Trophoblast cell (in vitro differentiated cells and primary cell): ENCODE measurements at regions not wholly inside any gene's neighbourhood (a gene's known extent, or its start where the extent isn't known, plus 50 kb on each side); places are given as distances from the start of the nearest gene placed in this dataset.

Experiments
- DNase-seq, 2 donors: peaks; one replicate each; pipeline ENCODE4 v3.0.0-alpha.2; 2016
- H2AFZ ChIP-seq: 2 replicates; pipeline ENCODE4 v1.6.1; 2013; ENCODE audit warnings: low read length, moderate library complexity, mild to moderate bottlenecking; ENCODE audit not compliant: insufficient read depth, poor library complexity
- H2AK5ac ChIP-seq: 2 replicates; pipeline ENCODE4 v1.6.1; 2013; ENCODE audit warnings: mild to moderate bottlenecking, low read length
- H2BK120ac ChIP-seq: 2 replicates; pipeline ENCODE4 v1.6.1; 2013; ENCODE audit warnings: low read length, mild to moderate bottlenecking, moderate library complexity; ENCODE audit not compliant: insufficient read depth, poor library complexity
- H2BK12ac ChIP-seq: 2 replicates; pipeline ENCODE4 v1.6.1; 2013; ENCODE audit warnings: mild to moderate bottlenecking, low read length, moderate library complexity
- H2BK5ac ChIP-seq: 2 replicates; pipeline ENCODE4 v1.6.1; 2013; ENCODE audit warnings: low read length, low read depth, moderate library complexity, mild to moderate bottlenecking; ENCODE audit not compliant: poor library complexity
- H3K14ac ChIP-seq: 2 replicates; pipeline ENCODE4 v1.6.1; 2013; ENCODE audit warnings: mild to moderate bottlenecking, low read length
- H3K18ac ChIP-seq: 2 replicates; pipeline ENCODE4 v1.6.1; 2013; ENCODE audit warnings: mild to moderate bottlenecking, low read length
- H3K23ac ChIP-seq: 2 replicates; pipeline ENCODE4 v1.6.1; 2013; ENCODE audit warnings: low read length
- H3K27ac ChIP-seq: 2 replicates; pipeline ENCODE4 v1.5.1; 2013; ENCODE audit warnings: low read depth, mild to moderate bottlenecking, inconsistent platforms, low read length, moderate library complexity
- H3K27me3 ChIP-seq: 2 replicates; pipeline ENCODE4 v1.6.1; 2013; ENCODE audit warnings: inconsistent platforms, mild to moderate bottlenecking, low read length, moderate library complexity; ENCODE audit not compliant: insufficient read depth
- H3K36me3 ChIP-seq, 2 experiments: 1 replicate in 1 of 2; 2 replicates in 1 of 2; pipeline ENCODE4 v1.6.1; 2013; ENCODE audit warnings: low read length in 2 of 2, mild to moderate bottlenecking in 2 of 2, moderate library complexity in 1 of 2; ENCODE audit not compliant: insufficient read depth in 2 of 2, control insufficient read depth in 1 of 2
- H3K4ac ChIP-seq: 2 replicates; pipeline ENCODE4 v1.6.1; 2013; ENCODE audit warnings: low read depth, mild to moderate bottlenecking, low read length, moderate library complexity
- H3K4me1 ChIP-seq, 2 experiments: 1 replicate in 1 of 2; 2 replicates in 1 of 2; pipeline ENCODE4 v1.6.1; 2013; ENCODE audit warnings: low read length in 2 of 2, mild to moderate bottlenecking in 2 of 2, moderate library complexity in 1 of 2; ENCODE audit not compliant: insufficient read depth in 2 of 2, control insufficient read depth in 1 of 2
- H3K4me2 ChIP-seq: 2 replicates; pipeline ENCODE4 v1.6.1; 2013; ENCODE audit warnings: inconsistent platforms, mild to moderate bottlenecking, low read length, moderate library complexity
- H3K4me3 ChIP-seq: 2 replicates; pipeline ENCODE4 v1.5.1; 2013; ENCODE audit warnings: mild to moderate bottlenecking, low read depth, low read length, inconsistent platforms
- H3K79me1 ChIP-seq: one replicate; pipeline ENCODE4 v1.6.1; 2013; ENCODE audit warnings: low read length
- H3K79me2 ChIP-seq: 2 replicates; pipeline ENCODE4 v1.6.1; 2013; ENCODE audit warnings: low read length, mild to moderate bottlenecking; ENCODE audit not compliant: control insufficient read depth, insufficient read depth, poor library complexity
- H3K9ac ChIP-seq: 2 replicates; pipeline ENCODE4 v1.6.1; 2013; ENCODE audit warnings: mild to moderate bottlenecking, low read length
- H3K9me3 ChIP-seq: 2 replicates; pipeline ENCODE4 v1.6.1; 2013; ENCODE audit warnings: low read depth, mild to moderate bottlenecking, control low read depth, inconsistent platforms, low read length; ENCODE audit not compliant: insufficient read depth
- H4K12ac ChIP-seq: 2 replicates; pipeline ENCODE4 v1.6.1; 2013; ENCODE audit warnings: low read depth, mild to moderate bottlenecking, low read length, moderate library complexity
- H4K8ac ChIP-seq: 2 replicates; pipeline ENCODE4 v1.6.1; 2013; ENCODE audit warnings: low read depth, mild to moderate bottlenecking, low read length, moderate library complexity
- H4K91ac ChIP-seq: one replicate; pipeline ENCODE4 v1.6.1; 2013; ENCODE audit warnings: low read depth, mild to moderate bottlenecking, low read length, moderate library complexity
- WGBS: extraction: QIAGEN DNeasy Blood & Tissue Kit; methylation state at CpG from one replicate; pipeline ENCODE4 v1.1.7; 2013; ENCODE audit warnings: missing lambda C conversion rate; ENCODE audit not compliant: insufficient read length, insufficient coverage; ENCODE audit errors: extremely low coverage; 5-methylcytosine and 5-hydroxymethylcytosine counted together

DNA sequence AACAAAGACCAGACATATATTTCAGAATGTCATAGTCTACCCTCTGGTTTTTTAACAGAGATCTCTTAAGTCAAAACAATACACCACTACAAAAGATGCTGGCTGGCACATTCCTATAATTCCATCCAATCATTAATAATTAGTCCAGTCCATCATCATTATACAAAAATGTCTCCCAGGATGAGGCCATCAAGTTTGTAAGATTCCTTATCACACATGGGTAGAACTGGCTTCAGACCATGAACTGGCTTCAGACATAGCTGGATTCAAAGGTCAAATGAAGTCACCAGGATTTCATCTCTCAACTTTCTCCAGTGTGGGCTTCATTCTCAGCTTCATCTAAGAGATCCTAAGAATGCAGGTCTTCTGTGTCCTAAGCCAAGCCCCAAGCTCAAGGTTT lies 147.1 kb downstream of the ENC1 start:
- peak overlapping the region; percentile 97 for H2BK120ac ChIP-seq
- peak; percentile 13 to 74 for DNase-seq
- no peak overlapping the region for H2AFZ ChIP-seq
- H3K36me3 ChIP-seq, result no peaks in the 10 kb centered on the region
- H3K4me1 ChIP-seq, result peaks cover 5 to 13% of the 10 kb centered on the region in 2 experiments
- H3K18ac ChIP-seq, result no peak overlapping the region
- H3K9ac ChIP-seq, result no peak overlapping the region
- H4K8ac ChIP-seq, result peak overlapping the region; percentile 53
- H3K4me3 ChIP-seq, result no peak overlapping the region
- H3K27ac ChIP-seq, result peak overlapping the region; percentile 82
- no peak overlapping the region for H3K23ac ChIP-seq
- no peaks in the 10 kb centered on the region for H3K27me3 ChIP-seq
- peak overlapping the region; percentile 92 for H2AK5ac ChIP-seq
- peaks cover 41% of the 10 kb centered on the region for H3K79me1 ChIP-seq
- H4K91ac ChIP-seq, result peak overlapping the region; percentile 97
- H3K4ac ChIP-seq, result peak overlapping the region; percentile 76
- H2BK5ac ChIP-seq, result peak overlapping the region; percentile 96
- H3K4me2 ChIP-seq, result no peak overlapping the region
- peak overlapping the region; percentile 92 for H3K14ac ChIP-seq
- H3K9me3 ChIP-seq, result no peaks in the 10 kb centered on the region
- H4K12ac ChIP-seq, result no peak overlapping the region
- H3K79me2 ChIP-seq, result peaks cover 4% of the 10 kb centered on the region
- H2BK12ac ChIP-seq, result peak overlapping the region; percentile 98

- no peak overlapping the region for H3K9ac ChIP-seq
- H4K91ac ChIP-seq, result peak overlapping the region; percentile 99
- no CpG with 5 or more reads among the region's 2 CpGs for WGBS
These were observed 148.3 kb downstream of the ENC1 start for GRCh38 chr5:74492230-74492629.

DNA sequence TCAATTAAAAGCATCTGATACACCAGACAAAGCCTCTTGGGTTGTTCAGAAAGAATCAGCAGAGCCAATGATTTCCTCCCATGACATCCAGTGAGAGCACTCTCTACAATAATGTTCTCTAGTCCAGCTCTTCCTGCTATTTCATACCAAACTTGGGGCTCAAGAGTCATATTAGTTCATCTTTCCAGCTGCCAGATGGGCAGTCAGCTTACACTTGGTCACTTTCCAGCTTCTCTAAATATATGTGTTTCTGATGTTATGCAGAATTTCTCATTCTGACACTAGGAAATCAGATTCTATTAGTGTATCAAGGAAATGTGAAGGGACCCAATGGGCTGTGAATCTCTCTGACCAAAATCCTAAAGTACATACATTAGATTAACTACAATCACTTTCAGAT lies 148.9 kb downstream of the ENC1 start:
- DNase-seq, result no peak
- H2BK12ac ChIP-seq, result peak overlapping the region; percentile 91

More at GRCh38 chr5:74492230-74492629, 148.3 kb downstream of the ENC1 start:
- peak overlapping the region; percentile 98 for H2BK12ac ChIP-seq
- peaks cover 38% of the 10 kb centered on the region for H3K79me1 ChIP-seq
- no peak overlapping the region for H4K12ac ChIP-seq
- H3K27ac ChIP-seq, result peak overlapping the region; percentile 99
- DNase-seq, result peak in 1 of 2 donors; percentile 43
- H3K4me1 ChIP-seq, result peaks cover 5 to 13% of the 10 kb centered on the region in 2 experiments
- peak overlapping the region; percentile 86 for H4K8ac ChIP-seq
- peaks cover 4% of the 10 kb centered on the region for H3K79me2 ChIP-seq
- H3K4ac ChIP-seq, result no peak overlapping the region
- peak overlapping the region; percentile 80 for H3K18ac ChIP-seq
- H3K36me3 ChIP-seq, result no peaks in the 10 kb centered on the region
- H3K9me3 ChIP-seq, result no peaks in the 10 kb centered on the region
- peak overlapping the region; percentile 100 for H2BK5ac ChIP-seq
- H2BK120ac ChIP-seq, result peak overlapping the region; percentile 99
- no peak overlapping the region for H3K23ac ChIP-seq
- no peak overlapping the region for H3K4me3 ChIP-seq
- H3K14ac ChIP-seq, result no peak overlapping the region
- H3K4me2 ChIP-seq, result no peak overlapping the region
- H2AK5ac ChIP-seq, result peak overlapping the region; percentile 97
- H3K27me3 ChIP-seq, result no peaks in the 10 kb centered on the region
- H2AFZ ChIP-seq, result no peak overlapping the region

DNA sequence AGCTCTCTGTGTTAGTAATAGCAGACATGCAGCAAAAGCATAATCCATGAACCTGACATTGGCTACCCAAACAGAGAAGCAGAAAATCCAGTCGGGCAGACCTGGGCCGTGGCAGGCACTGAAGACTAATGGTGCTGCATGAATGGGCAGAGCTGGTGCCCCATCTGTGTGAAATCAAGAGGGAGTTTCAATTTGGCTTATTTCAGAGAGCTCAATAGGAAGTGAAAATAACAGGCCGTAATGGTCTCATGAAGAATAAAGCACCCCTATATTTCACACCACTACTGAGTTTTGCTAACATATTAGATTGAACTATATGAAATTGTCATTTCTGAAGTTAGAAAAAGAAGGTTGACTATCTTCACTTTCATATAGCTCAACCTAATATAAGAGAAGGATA lies 149.7 kb downstream of the ENC1 start:
- Histone ChIP-seq H2BK120ac (peak overlapping the region; percentile 97), H4K91ac (peak overlapping the region; percentile 91), H3K36me3 (no peaks in the 10 kb centered on the region), H4K8ac (no peak overlapping the region), H3K27me3 (no peaks in the 10 kb centered on the region), H3K27ac (peak overlapping the region; percentile 3), H3K79me2 (peaks cover 4% of the 10 kb centered on the region), H3K23ac (no peak overlapping the region), H3K14ac (peak overlapping the region; percentile 86), H3K9me3 (no peaks in the 10 kb centered on the region), H2BK12ac (peak overlapping the region; percentile 97), H2AFZ (no peak overlapping the region), H3K4me2 (no peak overlapping the region), H3K4me1 (peaks cover 5 to 13% of the 10 kb centered on the region in 2 experiments), H3K4ac (no peak overlapping the region), H3K18ac (peak overlapping the region; percentile 51), H3K4me3 (no peak overlapping the region), H3K79me1 (peaks cover 32% of the 10 kb centered on the region), H3K9ac (no peak overlapping the region), H2BK5ac (peak overlapping the region; percentile 88), H2AK5ac (peak overlapping the region; percentile 92), H4K12ac (no peak overlapping the region)
- WGBS, result no CpG with 5 or more reads among the region's 3 CpGs
- DNase-seq, result no peak

More for the DNA sequence above, 148.9 kb downstream of the ENC1 start:
- H2BK120ac ChIP-seq, result peak overlapping the region; percentile 94
- H3K9me3 ChIP-seq, result no peaks in the 10 kb centered on the region
- H2AK5ac ChIP-seq, result no peak overlapping the region
- no peak overlapping the region for H3K4me2 ChIP-seq
- H4K12ac ChIP-seq, result no peak overlapping the region
- H3K23ac ChIP-seq, result no peak overlapping the region
- H3K14ac ChIP-seq, result peak overlapping the region; percentile 79
- H3K4me1 ChIP-seq, result peaks cover 5 to 13% of the 10 kb centered on the region in 2 experiments
- peak overlapping the region; percentile 81 for H4K91ac ChIP-seq
- H3K79me2 ChIP-seq, result peaks cover 4% of the 10 kb centered on the region
- H3K4me3 ChIP-seq, result no peak overlapping the region
- H2AFZ ChIP-seq, result no peak overlapping the region
- H3K9ac ChIP-seq, result no peak overlapping the region
- no peak overlapping the region for H3K18ac ChIP-seq
- peak overlapping the region; percentile 88 for H2BK5ac ChIP-seq
- H3K27ac ChIP-seq, result peak overlapping the region; percentile 99
- H3K79me1 ChIP-seq, result peaks cover 33% of the 10 kb centered on the region
- H4K8ac ChIP-seq, result peak overlapping the region; percentile 23
- H3K36me3 ChIP-seq, result no peaks in the 10 kb centered on the region
- H3K4ac ChIP-seq, result peak overlapping the region; percentile 64
- H3K27me3 ChIP-seq, result no peaks in the 10 kb centered on the region
